Esophagus muscularis mucosa (tissue), 3 donors: ENCODE measurements at regions not wholly inside any gene's neighbourhood (a gene's known extent, or its start where the extent isn't known, plus 50 kb on each side); places are given as distances from the start of the nearest gene placed in this dataset.

Experiments used
- POLR2A ChIP-seq: fragments of 450-650 bp; IDR thresholded peaks from one replicate; pipeline ENCODE4 v1.6.1; 2017; ENCODE audit warnings: antibody characterized with exemption, moderate library complexity, mild to moderate bottlenecking, low read depth
- POLR2AphosphoS5 ChIP-seq, 2 donors: sonication (generic); formaldehyde crosslinking; IDR thresholded peaks; one replicate each; pipeline ENCODE4 v1.6.1; 2017; ENCODE audit warnings: antibody characterized with exemption in 2 of 2
- TF ChIP-seq, protein P1 (sequence below), 3 experiments: fragments of 200-600 bp in 2 of 3; fragments of 450-650 bp in 1 of 3; sonication (generic) in 2 of 3; IDR thresholded peaks; one replicate each; pipeline ENCODE4 v1.5.1; 2017 to 2019; ENCODE audit warnings: antibody characterized with exemption in 3 of 3, mild to moderate bottlenecking in 2 of 3, moderate library complexity in 1 of 3

- TF ChIP-seq POLR2AphosphoS5 (IDR thresholded peaks at IDR 0.05) (no peak), POLR2A (no peak)
- TF ChIP-seq, protein P1, sequence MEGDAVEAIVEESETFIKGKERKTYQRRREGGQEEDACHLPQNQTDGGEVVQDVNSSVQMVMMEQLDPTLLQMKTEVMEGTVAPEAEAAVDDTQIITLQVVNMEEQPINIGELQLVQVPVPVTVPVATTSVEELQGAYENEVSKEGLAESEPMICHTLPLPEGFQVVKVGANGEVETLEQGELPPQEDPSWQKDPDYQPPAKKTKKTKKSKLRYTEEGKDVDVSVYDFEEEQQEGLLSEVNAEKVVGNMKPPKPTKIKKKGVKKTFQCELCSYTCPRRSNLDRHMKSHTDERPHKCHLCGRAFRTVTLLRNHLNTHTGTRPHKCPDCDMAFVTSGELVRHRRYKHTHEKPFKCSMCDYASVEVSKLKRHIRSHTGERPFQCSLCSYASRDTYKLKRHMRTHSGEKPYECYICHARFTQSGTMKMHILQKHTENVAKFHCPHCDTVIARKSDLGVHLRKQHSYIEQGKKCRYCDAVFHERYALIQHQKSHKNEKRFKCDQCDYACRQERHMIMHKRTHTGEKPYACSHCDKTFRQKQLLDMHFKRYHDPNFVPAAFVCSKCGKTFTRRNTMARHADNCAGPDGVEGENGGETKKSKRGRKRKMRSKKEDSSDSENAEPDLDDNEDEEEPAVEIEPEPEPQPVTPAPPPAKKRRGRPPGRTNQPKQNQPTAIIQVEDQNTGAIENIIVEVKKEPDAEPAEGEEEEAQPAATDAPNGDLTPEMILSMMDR (IDR thresholded peaks at IDR 0.05): no peak
These were observed 264.8 kb upstream of the RPL38 start for GRCh38 chr17:73938706-73939105.
